B cell (primary cell): ENCODE measurements at regions not wholly inside any gene's neighbourhood (a gene's known extent, or its start where the extent isn't known, plus 50 kb on each side); places are given as distances from the start of the nearest gene placed in this dataset.

Source experiments
- EZH2 ChIP-seq: IDR thresholded peaks from 2 replicates; pipeline ENCODE4 v1.6.1; 2012; ENCODE audit warnings: borderline replicate concordance, low read depth, mild to moderate bottlenecking, moderate library complexity, low read length; ENCODE audit not compliant: insufficient read depth, poor library complexity, severe bottlenecking
- TF ChIP-seq, protein P1 (sequence below): fragments of 200-600 bp; IDR thresholded peaks from one replicate; pipeline ENCODE4 v1.8.0; 2022; ENCODE audit warnings: antibody characterized with exemption, mild to moderate bottlenecking

DNA sequence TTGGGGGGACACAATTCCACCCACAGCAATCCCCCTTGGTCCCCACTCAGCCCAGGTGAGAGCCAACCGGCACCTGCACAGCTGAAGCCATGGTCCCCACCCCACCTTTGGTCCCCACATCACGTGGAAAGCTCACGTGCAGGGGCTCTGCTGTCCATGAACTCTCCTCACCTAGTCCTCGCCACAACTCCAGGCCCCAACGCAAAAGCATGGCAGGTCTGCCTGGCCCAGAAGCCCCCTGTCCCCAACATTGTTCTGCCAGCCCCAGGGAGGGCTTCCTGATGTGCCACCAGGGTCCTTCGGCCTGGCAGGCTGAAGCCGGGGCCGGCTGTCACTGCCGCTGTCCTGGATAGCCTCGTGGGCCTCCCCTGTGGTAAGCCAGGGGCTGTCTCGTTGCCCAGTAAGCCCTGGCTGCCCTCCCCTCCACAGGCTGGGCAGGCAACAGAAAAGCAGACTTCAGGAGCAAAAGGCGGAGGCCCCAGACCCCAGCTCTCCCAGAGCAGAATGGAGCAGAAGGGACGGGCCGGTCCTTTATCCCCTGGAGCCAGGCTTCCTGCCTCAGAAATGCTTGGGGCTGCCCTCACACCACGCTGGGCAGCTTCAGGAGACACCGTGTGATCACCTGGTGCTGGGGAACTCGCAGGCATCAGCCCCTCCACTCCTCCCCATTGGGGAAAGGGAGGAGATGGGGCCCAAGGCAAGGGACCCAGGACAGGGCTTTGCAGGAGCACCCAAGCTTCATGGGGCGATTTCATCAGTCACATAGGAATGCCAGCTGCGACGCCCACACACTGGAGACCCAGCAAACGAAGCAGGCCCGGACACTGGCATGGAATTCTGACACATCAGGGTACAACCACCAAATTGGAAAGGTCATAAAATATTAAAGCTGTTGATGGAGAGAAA is 103.7 kb downstream of the ADRA2C start:
- TF ChIP-seq, protein P1, sequence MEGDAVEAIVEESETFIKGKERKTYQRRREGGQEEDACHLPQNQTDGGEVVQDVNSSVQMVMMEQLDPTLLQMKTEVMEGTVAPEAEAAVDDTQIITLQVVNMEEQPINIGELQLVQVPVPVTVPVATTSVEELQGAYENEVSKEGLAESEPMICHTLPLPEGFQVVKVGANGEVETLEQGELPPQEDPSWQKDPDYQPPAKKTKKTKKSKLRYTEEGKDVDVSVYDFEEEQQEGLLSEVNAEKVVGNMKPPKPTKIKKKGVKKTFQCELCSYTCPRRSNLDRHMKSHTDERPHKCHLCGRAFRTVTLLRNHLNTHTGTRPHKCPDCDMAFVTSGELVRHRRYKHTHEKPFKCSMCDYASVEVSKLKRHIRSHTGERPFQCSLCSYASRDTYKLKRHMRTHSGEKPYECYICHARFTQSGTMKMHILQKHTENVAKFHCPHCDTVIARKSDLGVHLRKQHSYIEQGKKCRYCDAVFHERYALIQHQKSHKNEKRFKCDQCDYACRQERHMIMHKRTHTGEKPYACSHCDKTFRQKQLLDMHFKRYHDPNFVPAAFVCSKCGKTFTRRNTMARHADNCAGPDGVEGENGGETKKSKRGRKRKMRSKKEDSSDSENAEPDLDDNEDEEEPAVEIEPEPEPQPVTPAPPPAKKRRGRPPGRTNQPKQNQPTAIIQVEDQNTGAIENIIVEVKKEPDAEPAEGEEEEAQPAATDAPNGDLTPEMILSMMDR, result no peak
- no peak for TF ChIP-seq EZH2
